AG10803 (cell line): ENCODE measurements at regions not wholly inside any gene's neighbourhood (a gene's known extent, or its start where the extent isn't known, plus 50 kb on each side); places are given as distances from the start of the nearest gene placed in this dataset.

Experiments used
- DNase-seq: peaks from one replicate; pipeline ENCODE4 v3.0.0; 2010; ENCODE audit warnings: low read depth
- H3K4me3 ChIP-seq: 2 replicates; pipeline ENCODE4 v1.5.1; 2011; ENCODE audit warnings: mild to moderate bottlenecking, low read length, control low read depth
- CTCF ChIP-seq: conservative IDR thresholded peaks from 2 replicates; pipeline ENCODE4 v1.5.1; 2011; ENCODE audit warnings: mild to moderate bottlenecking, low read length, control low read depth, inconsistent platforms

- TF ChIP-seq CTCF: no peak
- H3K4me3 ChIP-seq: no peak overlapping the region
- no peak for DNase-seq
Measured at GRCh38 chr5:117504305-117504704, 929.7 kb upstream of the SEMA6A start.

- peak; percentile 3 for DNase-seq
- TF ChIP-seq CTCF: no peak
Measured at GRCh38 chr5:117497601-117498000, 923.0 kb upstream of the SEMA6A start.

GRCh38 chr5:117496801-117497200 is 922.2 kb upstream of the SEMA6A start:
- TF ChIP-seq CTCF: no peak
- H3K4me3 ChIP-seq: no peak overlapping the region
- DNase-seq: no peak

More at GRCh38 chr5:117497601-117498000, 923.0 kb upstream of the SEMA6A start:
- H3K4me3 ChIP-seq: no peak overlapping the region

- no peak overlapping the region for H3K4me3 ChIP-seq
- TF ChIP-seq CTCF: no peak
- DNase-seq: peak; percentile 1
Measured at GRCh38 chr5:117494188-117494587, 919.6 kb upstream of the SEMA6A start.

GRCh38 chr5:117488976-117489500 is 914.4 kb upstream of the SEMA6A start:
- DNase-seq: no peak
- no peak for TF ChIP-seq CTCF
- H3K4me3 ChIP-seq: no peak overlapping the region

- no peak for TF ChIP-seq CTCF
- DNase-seq: no peak
- no peak overlapping the region for H3K4me3 ChIP-seq
Measured at GRCh38 chr5:117487556-117487955, 912.9 kb upstream of the SEMA6A start.

GRCh38 chr5:117486879-117487391 is 912.3 kb upstream of the SEMA6A start:
- H3K4me3 ChIP-seq: no peak overlapping the region
- TF ChIP-seq CTCF: no peak
- no peak for DNase-seq
